T-helper 2 cell treated with Interferon-gamma antibody and Interleukin-4, amounts not matched to agents 100 ng/mL and 5 ng/mL, for 36 hours (primary cell): ENCODE measurements at regions not wholly inside any gene's neighbourhood (a gene's known extent, or its start where the extent isn't known, plus 50 kb on each side); places are given as distances from the start of the nearest gene placed in this dataset.

Experiments used
- intact Hi-C: fragments of 100-400 bp; cut with micrococcal nuclease; formaldehyde crosslinking; loops from one replicate; pipeline ENCODE4 v1.15.1; 2023

GRCh38 chr12:126547905-126548304 is 1482.7 kb downstream of the AACS start:
- intact Hi-C loops: no loop called here

- intact Hi-C loops: no loop called here
Measured at GRCh38 chr12:126551869-126552268, 1486.6 kb downstream of the AACS start.

GRCh38 chr12:126554625-126555024 is 1489.4 kb downstream of the AACS start:
- intact Hi-C loops: no loop called here

- intact Hi-C loops: no loop called here
Measured at GRCh38 chr12:126557659-126558058, 1492.4 kb downstream of the AACS start.

- intact Hi-C loops: no loop called here
Measured at GRCh38 chr12:126558219-126558618, 1493.0 kb downstream of the AACS start.

- intact Hi-C loops: no loop called here
Measured at GRCh38 chr12:126558810-126559209, 1493.6 kb downstream of the AACS start.

- intact Hi-C loops: no loop called here
Measured at GRCh38 chr12:126567016-126567415, 1501.8 kb downstream of the AACS start.

- intact Hi-C loops: no loop called here
Measured at GRCh38 chr12:126569706-126570105, 1504.5 kb downstream of the AACS start.

- intact Hi-C loops: no loop called here
Measured at GRCh38 chr12:126570566-126570965, 1505.3 kb downstream of the AACS start.

GRCh38 chr12:126572170-126572569 is 1506.9 kb downstream of the AACS start:
- intact Hi-C loops: loop anchor here (2.0 kb wide), 1 partner anchor 17 kb away; no protein-coding TSS in a partner anchor

GRCh38 chr12:126581655-126582054 is 1516.4 kb downstream of the AACS start:
- intact Hi-C loops: no loop called here

GRCh38 chr12:126582231-126582630 is 1517.0 kb downstream of the AACS start:
- intact Hi-C loops: no loop called here

- intact Hi-C loops: loop anchor here (2.0 kb wide), 1 partner anchor 16 kb away; no protein-coding TSS in a partner anchor
Measured at GRCh38 chr12:126588586-126589249, 1523.5 kb downstream of the AACS start.

- intact Hi-C loops: no loop called here
Measured at GRCh38 chr12:126591533-126591932, 1526.3 kb downstream of the AACS start.

- intact Hi-C loops: no loop called here
Measured at GRCh38 chr12:126601184-126602170, 1536.2 kb downstream of the AACS start.

- intact Hi-C loops: no loop called here
Measured at GRCh38 chr12:126602612-126603011, 1537.4 kb downstream of the AACS start.

- intact Hi-C loops: no loop called here
Measured at GRCh38 chr12:126607157-126607556, 1541.9 kb downstream of the AACS start.

- intact Hi-C loops: no loop called here
Measured at GRCh38 chr12:126607867-126608266, 1542.6 kb downstream of the AACS start.

GRCh38 chr12:126608607-126609175 is 1543.5 kb downstream of the AACS start:
- intact Hi-C loops: no loop called here

- intact Hi-C loops: loop anchor here (2.0 kb wide), 1 partner anchor 548 kb away; no protein-coding TSS in a partner anchor
Measured at GRCh38 chr12:126616441-126616840, 1551.2 kb downstream of the AACS start.

- intact Hi-C loops: loop anchor here (2.0 kb wide), 1 partner anchor 549 kb away; no protein-coding TSS in a partner anchor
Measured at GRCh38 chr12:126617312-126617711, 1552.1 kb downstream of the AACS start.

GRCh38 chr12:126627596-126627995 is 1562.4 kb downstream of the AACS start:
- intact Hi-C loops: no loop called here
